H1 (cell line): ENCODE measurements at regions not wholly inside any gene's neighbourhood (a gene's known extent, or its start where the extent isn't known, plus 50 kb on each side); places are given as distances from the start of the nearest gene placed in this dataset.
A peak's percentile ranks its signal among the peaks of the same experiment; 100 is the strongest.

Source experiments
- CTCF ChIA-PET: fragments of 300-600 bp; sonication (Branson Sonifier 250); formaldehyde crosslinking; loops from one replicate; lab custom pipeline; 2021; ENCODE audit not compliant: partially characterized antibody; lab: Charles Lee
- POLR2A ChIA-PET: fragments of 300-600 bp; sonication (Branson Sonifier 250); formaldehyde crosslinking; loops from one replicate; lab custom pipeline; 2021; ENCODE audit warnings: inconsistent platforms; ENCODE audit not compliant: partially characterized antibody; lab: Charles Lee
- DNase-seq, 2 experiments: peaks; one replicate each; pipeline versions ENCODE4 v3.0.0 to v3.0.0-alpha.2; 2010 to 2022; ENCODE audit warnings: low spot score in 2 of 2, low read depth in 1 of 2, mixed read lengths in 1 of 2
- FAIRE-seq: peaks from 2 replicates; lab custom pipeline; 2011; peaks lifted over from hg19 to GRCh38; lab: Jason Lieb, UNC
- H2AFZ ChIP-seq: 2 replicates; pipeline ENCODE4 v1.8.1; 2012; ENCODE audit warnings: low read length, inconsistent platforms
- H2AK5ac ChIP-seq: 2 replicates; pipeline ENCODE4 v1.6.1; 2013; ENCODE audit warnings: low read depth, low read length
- H2BK120ac ChIP-seq: replicated peaks from 2 replicates; pipeline ENCODE3; 2013; ENCODE audit warnings: low read depth, low read length, inconsistent platforms
- H2BK12ac ChIP-seq: 2 replicates; pipeline ENCODE4 v1.6.1; 2013; ENCODE audit warnings: low read depth, low read length
- H2BK15ac ChIP-seq: 2 replicates; pipeline ENCODE4 v1.6.1; 2013; ENCODE audit warnings: low read length
- H2BK20ac ChIP-seq: 2 replicates; pipeline ENCODE4 v1.6.1; 2013; ENCODE audit warnings: low read length
- H2BK5ac ChIP-seq: 2 replicates; pipeline ENCODE4 v1.6.1; 2013; ENCODE audit warnings: low read depth, low read length
- H3K14ac ChIP-seq: 2 replicates; pipeline ENCODE4 v1.6.1; 2013; ENCODE audit warnings: inconsistent platforms; ENCODE audit not compliant: insufficient read length
- H3K18ac ChIP-seq: 2 replicates; pipeline ENCODE4 v1.6.1; 2013; ENCODE audit warnings: low read length; ENCODE audit errors: extremely low read depth
- H3K23ac ChIP-seq: 2 replicates; pipeline ENCODE4 v1.6.1; 2013; ENCODE audit warnings: inconsistent platforms; ENCODE audit not compliant: insufficient read length
- H3K23me2 ChIP-seq: 2 replicates; pipeline ENCODE4 v1.6.1; 2013; ENCODE audit warnings: low read depth, low read length
- H3K27ac ChIP-seq: 2 replicates; pipeline ENCODE4 v1.6.1; 2011; ENCODE audit warnings: low read depth, low read length, inconsistent platforms
- H3K27me3 ChIP-seq, 4 experiments: replicated peaks in 1 of 4; 1 replicate in 1 of 4; 2 replicates in 3 of 4; pipeline versions ENCODE4 v1.6.1 to v1.8.1; 2011 to 2013; ENCODE audit warnings: low read length in 3 of 4, mild to moderate bottlenecking in 3 of 4, inconsistent platforms in 2 of 4, mixed read lengths in 2 of 4, moderate library complexity in 1 of 4; ENCODE audit not compliant: control insufficient read depth in 3 of 4, insufficient read depth in 3 of 4; ENCODE audit errors: extremely low read depth in 1 of 4
- H3K36me3 ChIP-seq, 4 experiments: 2 replicates each; pipeline versions ENCODE4 v1.6.1 to v1.8.1; 2011 to 2013; ENCODE audit warnings: mild to moderate bottlenecking in 4 of 4, low read length in 3 of 4, moderate library complexity in 2 of 4, control low read depth in 1 of 4, inconsistent platforms in 1 of 4; ENCODE audit not compliant: insufficient read depth in 4 of 4, control insufficient read depth in 2 of 4
- H3K4ac ChIP-seq: replicated peaks from 2 replicates; pipeline ENCODE3; 2013; ENCODE audit warnings: low read length, low read depth, mixed read lengths, inconsistent platforms; ENCODE audit not compliant: insufficient read length
- H3K4me1 ChIP-seq, 4 experiments: replicated peaks in 1 of 4; 1 replicate in 1 of 4; 2 replicates in 3 of 4; pipeline versions ENCODE4 v1.6.1 to v1.8.1; 2011 to 2013; ENCODE audit warnings: low read length in 3 of 4, inconsistent platforms in 2 of 4, mixed read lengths in 1 of 4; ENCODE audit not compliant: insufficient read depth in 4 of 4, control insufficient read depth in 3 of 4
- H3K4me2 ChIP-seq, 2 experiments: 2 replicates each; pipeline versions ENCODE4 v1.6.1 to v1.8.1; 2011 to 2013; ENCODE audit warnings: low read depth in 2 of 2, low read length in 2 of 2, control low read depth in 1 of 2, inconsistent platforms in 1 of 2, mild to moderate bottlenecking in 1 of 2; ENCODE audit not compliant: insufficient read depth in 1 of 2
- H3K4me3 ChIP-seq, 4 experiments: fragments of 200-600, 300-600 bp in 1 of 4; sonication (generic), shearing (Covaris generic), sonication (Bioruptor Twin) in 1 of 4; 2 replicates each; pipeline versions ENCODE4 v1.5.1 to v1.8.1; 2011 to 2016; ENCODE audit warnings: low read length in 4 of 4, low read depth in 3 of 4, control low read depth in 2 of 4, inconsistent platforms in 2 of 4, mild to moderate bottlenecking in 2 of 4, mixed read lengths in 1 of 4, moderate library complexity in 1 of 4; ENCODE audit not compliant: insufficient read depth in 2 of 4; ENCODE audit errors: extremely low read depth in 1 of 4
- H3K56ac ChIP-seq: replicated peaks from 2 replicates; pipeline ENCODE3; 2013; ENCODE audit warnings: low read depth, mild to moderate bottlenecking, mixed read lengths, low read length, inconsistent platforms; ENCODE audit not compliant: insufficient read length
- H3K79me1 ChIP-seq: 2 replicates; pipeline ENCODE4 v1.6.1; 2013; ENCODE audit warnings: low read depth, low read length, control low read depth
- H3K79me2 ChIP-seq, 2 experiments: 2 replicates each; pipeline versions ENCODE4 v1.6.1 to v1.8.1; 2012 to 2013; ENCODE audit warnings: low read length in 2 of 2, mild to moderate bottlenecking in 2 of 2, inconsistent platforms in 1 of 2; ENCODE audit not compliant: insufficient read depth in 2 of 2, control insufficient read depth in 1 of 2
- H3K9ac ChIP-seq, 4 experiments: replicated peaks in 1 of 4; 1 replicate in 1 of 4; 2 replicates in 3 of 4; pipeline versions ENCODE4 v1.6.1 to v1.8.1; 2011 to 2013; ENCODE audit warnings: low read depth in 3 of 4, low read length in 3 of 4, control low read depth in 2 of 4, mild to moderate bottlenecking in 2 of 4, moderate library complexity in 2 of 4, inconsistent platforms in 1 of 4; ENCODE audit errors: extremely low read depth in 1 of 4
- H3K9me3 ChIP-seq, 2 experiments: 2 replicates each; pipeline versions ENCODE4 v1.6.1 to v1.8.1; 2012 to 2013; ENCODE audit warnings: mild to moderate bottlenecking in 2 of 2, moderate library complexity in 2 of 2, control low read depth in 1 of 2, inconsistent platforms in 1 of 2, low read depth in 1 of 2, low read length in 1 of 2, mixed read lengths in 1 of 2; ENCODE audit not compliant: insufficient read depth in 2 of 2
- H4K20me1 ChIP-seq, 2 experiments: replicated peaks in 1 of 2; 2 replicates each; pipeline versions ENCODE3 to v1.8.1; 2011 to 2013; ENCODE audit warnings: inconsistent platforms in 2 of 2, low read length in 2 of 2, mild to moderate bottlenecking in 1 of 2; ENCODE audit not compliant: insufficient read depth in 2 of 2, control insufficient read depth in 1 of 2
- H4K5ac ChIP-seq: 2 replicates; pipeline ENCODE4 v1.6.1; 2013; ENCODE audit warnings: low read length, low read depth, mixed read lengths, inconsistent platforms; ENCODE audit not compliant: insufficient read length
- H4K8ac ChIP-seq: 2 replicates; pipeline ENCODE4 v1.8.0; 2013; ENCODE audit warnings: mild to moderate bottlenecking, moderate library complexity, low read length, inconsistent platforms; ENCODE audit not compliant: insufficient read depth; ENCODE audit errors: extremely low read depth
- H4K91ac ChIP-seq: replicated peaks from 2 replicates; pipeline ENCODE3; 2013; ENCODE audit warnings: low read length, mixed read lengths, inconsistent platforms; ENCODE audit not compliant: insufficient read length
- ASH2L ChIP-seq: fragments of 200-600, 300-600 bp; sonication (generic); IDR thresholded peaks from one replicate; pipeline ENCODE4 v1.7.1; 2017; ENCODE audit warnings: low read length
- BCL11A ChIP-seq, 2 experiments: IDR thresholded peaks; one replicate each; pipeline ENCODE4 v1.6.1; 2011; ENCODE audit warnings: low read depth in 2 of 2, low read length in 2 of 2, mild to moderate bottlenecking in 2 of 2
- CBX5 ChIP-seq: fragments of 300-800, 300-1000 bp; sonication (generic); IDR thresholded peaks from 2 replicates; pipeline ENCODE4 v1.7.1; 2016; ENCODE audit warnings: antibody characterized with exemption, low read length, low read depth
- CEBPB ChIP-seq: IDR thresholded peaks from 2 replicates; pipeline ENCODE4 v1.6.1; 2012; ENCODE audit warnings: low read depth, low read length
- CREB1 ChIP-seq: IDR thresholded peaks from 2 replicates; pipeline ENCODE4 v1.6.1; 2012; ENCODE audit warnings: inconsistent platforms
- CTCF ChIP-seq, 3 experiments: IDR thresholded peaks; 1 replicate in 2 of 3; 2 replicates in 1 of 3; pipeline versions ENCODE4 v1.5.1 to v1.6.1; 2011; ENCODE audit warnings: low read length in 3 of 3, mild to moderate bottlenecking in 3 of 3, inconsistent platforms in 2 of 3, low read depth in 1 of 3, moderate library complexity in 1 of 3; ENCODE audit not compliant: insufficient read depth in 1 of 3; ENCODE audit errors: control extremely low read depth in 1 of 3
- FOSL1 ChIP-seq: IDR thresholded peaks from 2 replicates; pipeline ENCODE4 v1.6.1; 2011; ENCODE audit warnings: mild to moderate bottlenecking, low read depth, low read length, moderate library complexity; ENCODE audit not compliant: insufficient read depth
- HDAC2 ChIP-seq, 2 experiments: fragments of 300-600 bp in 1 of 2; sonication (generic) in 1 of 2; IDR thresholded peaks; 2 replicates each; pipeline ENCODE4 v1.6.1; 2011 to 2012; ENCODE audit warnings: low read depth in 2 of 2, low read length in 2 of 2, mild to moderate bottlenecking in 2 of 2, moderate library complexity in 2 of 2, borderline replicate concordance in 1 of 2, inconsistent platforms in 1 of 2
- HDAC6 ChIP-seq: IDR thresholded peaks from one replicate; pipeline ENCODE4 v1.7.1; 2012; ENCODE audit warnings: low read depth, mild to moderate bottlenecking, inconsistent platforms, low read length, moderate library complexity
- SP1 ChIP-seq: IDR thresholded peaks from 2 replicates; pipeline ENCODE4 v1.6.1; 2011; ENCODE audit warnings: low read depth, low read length
- SUZ12 ChIP-seq: fragments of 200-600 bp; sonication (generic); IDR thresholded peaks from 2 replicates; pipeline ENCODE4 v1.6.1; 2012; ENCODE audit warnings: mild to moderate bottlenecking, inconsistent platforms, low read length, moderate library complexity, mixed read lengths
- TAF1 ChIP-seq: IDR thresholded peaks from 2 replicates; pipeline ENCODE4 v1.6.1; 2011; ENCODE audit warnings: mild to moderate bottlenecking, low read depth, low read length
- WGBS, 2 experiments: shearing (Covaris generic) in 1 of 2; methylation state at CpG; one replicate each; pipeline versions ENCODE4 v1.1.6 to v1.1.7; 2013 to 2015; ENCODE audit warnings: low lambda C conversion rate in 2 of 2, mixed read lengths in 2 of 2, inconsistent platforms in 1 of 2, low coverage in 1 of 2, missing lambda C conversion rate in 1 of 2; ENCODE audit not compliant: insufficient replicate concordance in 2 of 2, insufficient coverage in 1 of 2, insufficient read length in 1 of 2; ENCODE audit errors: extremely low coverage in 1 of 2, missing lambda C conversion rate in 1 of 2; 5-methylcytosine and 5-hydroxymethylcytosine counted together

- Histone ChIP-seq H4K8ac (no peak overlapping the region), H3K36me3 (no peaks in the 10 kb centered on the region), H2BK12ac (no peak overlapping the region), H3K23me2 (no peaks in the 10 kb centered on the region), H2BK120ac (no peak overlapping the region), H3K4me3 (no peak overlapping the region), H2BK20ac (no peak overlapping the region), H3K27ac (no peak overlapping the region), H2AK5ac (no peak overlapping the region), H3K9ac (no peak overlapping the region), H3K9me3 (peaks cover 59 to 69% of the 10 kb centered on the region in 2 experiments), H3K4me2 (no peak overlapping the region), H2BK15ac (no peak overlapping the region), H3K14ac (no peak overlapping the region), H3K27me3 (no peaks in the 10 kb centered on the region), H3K18ac (no peak overlapping the region), H3K79me1 (no peaks in the 10 kb centered on the region), H3K4me1 (no peaks in the 10 kb centered on the region), H2BK5ac (no peak overlapping the region), H4K91ac (no peak overlapping the region), H3K56ac (no peak overlapping the region)
- POLR2A ChIA-PET = no interaction called here
- FAIRE-seq = no peak
- TF ChIP-seq CTCF (IDR thresholded peaks at IDR 0.05; ENCODE audit: control extremely low read depth in 1 of 3, insufficient read depth in 1 of 3, low read depth in 1 of 3, low read length in 3 of 3) (no peak), CBX5 (no peak), BCL11A (IDR thresholded peaks at IDR 0.05; ENCODE audit: low read depth in 2 of 2, low read length in 2 of 2) (no peak), CREB1 (no peak), CEBPB (no peak), ASH2L (no peak), HDAC2 (IDR thresholded peaks at IDR 0.05; ENCODE audit: borderline replicate concordance in 1 of 2, low read depth in 2 of 2, low read length in 2 of 2) (no peak), SP1 (no peak), FOSL1 (no peak), SUZ12 (no peak), HDAC6 (no peak), TAF1 (no peak)
- TF ChIP-seq, all 59 proteins: peak for 0
- Histone ChIP-seq H2AFZ (no peak overlapping the region), H3K23ac (no peak overlapping the region), H3K79me2 (no peaks in the 10 kb centered on the region), H4K20me1 (no peaks in the 10 kb centered on the region), H3K4ac (no peak overlapping the region), H4K5ac (no peak overlapping the region)
- CTCF ChIA-PET = no interaction called here
- DNase-seq = peak in 1 of 2 experiments; percentile 11
- 77% methylated on average over 10 of the region's 10 CpGs; no CpG with 5 or more reads in 1 of the 2 experiments for WGBS, 2 experiments
Observed at GRCh38 chr18:14959550-14959949, 211.6 kb downstream of the ANKRD30B start.
